ENCODE measurements at regions not wholly inside any gene's neighbourhood (a gene's known extent, or its start where the extent isn't known, plus 50 kb on each side); places are given as distances from the start of the nearest gene placed in this dataset.

- no peak for DNase-seq
- intact Hi-C loops (cut with DNase I; ENCODE audit: low total_unique reads) = no loop called here
These were observed 275.4 kb upstream of the LRRC3B start for GRCh38 chr3:26347150-26347549.

GRCh38 chr3:26350853-26351252, 271.7 kb upstream of the LRRC3B start:
- H3K9me3 ChIP-seq = peaks cover 0 to 59% (median 18%) of the 10 kb centered on the region in 8 donors
- no peak for TF ChIP-seq CTCF (IDR thresholded peaks at IDR 0.05 in 8 of 11, conservative IDR thresholded peaks at IDR 0.05 in 3 of 11)
- TF ChIP-seq POLR2A (IDR thresholded peaks at IDR 0.05) = no peak
- no peak for TF ChIP-seq POLR2AphosphoS5 (IDR thresholded peaks at IDR 0.05)
- no peak overlapping the region for H3K4me3 ChIP-seq
- no peak overlapping the region for H3K27ac ChIP-seq
- no peaks in the 10 kb centered on the region for H3K27me3 ChIP-seq (replicated peaks in 1 of 7)
- H3K4me1 ChIP-seq = no peaks in the 10 kb centered on the region
- DNase-seq = no peak
- no peaks in the 10 kb centered on the region for H3K36me3 ChIP-seq
- 77 to 85% (median 79%) methylated on average over 2 of the region's 2 CpGs for WGBS, 5 donors
- intact Hi-C loops (cut with DNase I; ENCODE audit: low total_unique reads) = no loop called here

More at GRCh38 chr3:26347150-26347549, 275.4 kb upstream of the LRRC3B start:
- H3K4me3 ChIP-seq = no peak overlapping the region
- no peaks in the 10 kb centered on the region for H3K36me3 ChIP-seq
- 92 to 95% (median 95%) methylated on average over 13 to 16 of the region's 16 CpGs for WGBS, 5 donors
- H3K4me1 ChIP-seq = no peaks in the 10 kb centered on the region
- no peaks in the 10 kb centered on the region for H3K27me3 ChIP-seq (replicated peaks in 1 of 7)
- TF ChIP-seq CTCF (IDR thresholded peaks at IDR 0.05 in 8 of 11, conservative IDR thresholded peaks at IDR 0.05 in 3 of 11) = no peak
- no peak for TF ChIP-seq POLR2AphosphoS5 (IDR thresholded peaks at IDR 0.05)
- TF ChIP-seq POLR2A (IDR thresholded peaks at IDR 0.05) = no peak
- no peak overlapping the region for H3K27ac ChIP-seq
- peaks cover 0 to 57% (median 18%) of the 10 kb centered on the region in 8 donors for H3K9me3 ChIP-seq

GRCh38 chr3:26353097-26353496, 269.5 kb upstream of the LRRC3B start:
- DNase-seq = no peak
- intact Hi-C loops (cut with DNase I; ENCODE audit: low total_unique reads) = no loop called here
- H3K27ac ChIP-seq = no peak overlapping the region
- TF ChIP-seq POLR2A (IDR thresholded peaks at IDR 0.05) (no peak), POLR2AphosphoS5 (IDR thresholded peaks at IDR 0.05) (no peak), CTCF (IDR thresholded peaks at IDR 0.05 in 8 of 11, conservative IDR thresholded peaks at IDR 0.05 in 3 of 11) (no peak)
- H3K36me3 ChIP-seq = no peaks in the 10 kb centered on the region
- H3K9me3 ChIP-seq = peaks cover 0 to 38% (median 14%) of the 10 kb centered on the region in 8 donors
- no peaks in the 10 kb centered on the region for H3K4me1 ChIP-seq
- no peak overlapping the region for H3K4me3 ChIP-seq
- no peaks in the 10 kb centered on the region for H3K27me3 ChIP-seq (replicated peaks in 1 of 7)

- Histone ChIP-seq H3K4me1 (no peaks in the 10 kb centered on the region), H3K36me3 (no peaks in the 10 kb centered on the region)
These were observed 264.2 kb upstream of the LRRC3B start for GRCh38 chr3:26358405-26358804.

More at GRCh38 chr3:26358405-26358804, 264.2 kb upstream of the LRRC3B start:
- no peak for DNase-seq
- Histone ChIP-seq H3K4me3 (no peak overlapping the region), H3K9me3 (peaks cover 0 to 24% (median 6%) of the 10 kb centered on the region in 8 donors), H3K27ac (no peak overlapping the region), H3K27me3 (replicated peaks in 1 of 7) (no peaks in the 10 kb centered on the region)
- TF ChIP-seq POLR2A (IDR thresholded peaks at IDR 0.05) (no peak), POLR2AphosphoS5 (IDR thresholded peaks at IDR 0.05) (no peak), CTCF (IDR thresholded peaks at IDR 0.05 in 8 of 11, conservative IDR thresholded peaks at IDR 0.05 in 3 of 11) (no peak)
- intact Hi-C loops (cut with DNase I; ENCODE audit: low total_unique reads) = no loop called here

Measured in spleen (tissue), 11 donors.